ENCODE measurements at regions not wholly inside any gene's neighbourhood (a gene's known extent, or its start where the extent isn't known, plus 50 kb on each side); places are given as distances from the start of the nearest gene placed in this dataset.

DNA sequence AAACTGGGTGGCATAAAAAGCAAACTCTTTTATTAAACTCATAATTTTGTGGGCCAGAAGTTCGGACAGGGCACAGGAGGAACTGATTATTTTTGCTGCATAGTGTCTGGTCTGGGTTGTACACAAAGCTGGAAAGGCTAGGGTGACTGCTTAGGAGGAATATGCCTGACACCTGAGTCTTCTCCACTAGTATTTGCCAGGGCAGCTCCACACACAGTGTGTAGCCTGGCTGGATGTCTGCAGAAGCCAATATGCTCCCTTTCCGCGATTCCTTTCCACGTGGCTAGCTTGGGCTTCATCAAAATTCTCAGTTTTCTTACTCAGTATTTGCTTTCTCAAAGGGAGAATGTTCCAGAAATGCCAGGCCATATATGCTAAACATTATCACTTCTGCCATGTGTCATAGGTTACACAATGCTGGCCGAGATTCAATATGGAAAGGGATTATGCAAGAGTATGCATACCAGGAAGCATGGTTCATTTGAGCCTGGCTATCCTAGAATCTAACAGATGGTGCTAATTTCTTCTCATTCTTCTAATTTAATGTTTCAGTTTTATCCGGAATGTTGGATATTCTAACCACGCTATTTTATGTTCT lies 142.7 kb upstream of the DOK6 start:
- no peaks in the 10 kb centered on the region for H3K4me1 Mint-ChIP-seq (ENCODE audit: low read depth)

GRCh38 chr18:69259282-69259681 lies 141.4 kb upstream of the DOK6 start:
- no peak for DNase-seq
- Mint-ChIP-seq H3K36me3 (ENCODE audit: low read depth) (no peaks in the 10 kb centered on the region), H3K27me3 (no peaks in the 10 kb centered on the region), H3K4me3 (no peak overlapping the region), H3K9me3 (no peaks in the 10 kb centered on the region), H3K27ac (no peak overlapping the region), H3K4me1 (ENCODE audit: low read depth) (no peaks in the 10 kb centered on the region)
- TF ChIP-seq CTCF (IDR thresholded peaks at IDR 0.05), result no peak
- CTCF ChIA-PET, result no interaction called here
- POLR2A ChIA-PET, result no interaction called here
- intact Hi-C loops (cut with micrococcal nuclease), result no loop called here
- ATAC-seq, result no peak

More for the DNA sequence above, 142.7 kb upstream of the DOK6 start:
- DNase-seq, result no peak
- intact Hi-C loops (cut with micrococcal nuclease), result no loop called here
- CTCF ChIA-PET, result no interaction called here
- Mint-ChIP-seq H3K36me3 (ENCODE audit: low read depth) (no peaks in the 10 kb centered on the region), H3K9me3 (no peaks in the 10 kb centered on the region), H3K27ac (no peak overlapping the region), H3K4me3 (no peak overlapping the region), H3K27me3 (no peaks in the 10 kb centered on the region)
- POLR2A ChIA-PET, result no interaction called here
- no peak for TF ChIP-seq CTCF (IDR thresholded peaks at IDR 0.05)
- no peak for ATAC-seq

GRCh38 chr18:69261406-69261805 lies 139.3 kb upstream of the DOK6 start:
- DNase-seq (no peak), ATAC-seq (no peak)
- H3K36me3 Mint-ChIP-seq (ENCODE audit: low read depth), result no peaks in the 10 kb centered on the region
- no peak overlapping the region for H3K27ac Mint-ChIP-seq
- POLR2A ChIA-PET, result no interaction called here
- H3K9me3 Mint-ChIP-seq, result no peaks in the 10 kb centered on the region
- no peaks in the 10 kb centered on the region for H3K27me3 Mint-ChIP-seq
- no peaks in the 10 kb centered on the region for H3K4me1 Mint-ChIP-seq (ENCODE audit: low read depth)
- intact Hi-C loops (cut with micrococcal nuclease), result no loop called here
- no peak for TF ChIP-seq CTCF (IDR thresholded peaks at IDR 0.05)
- H3K4me3 Mint-ChIP-seq, result no peak overlapping the region
- CTCF ChIA-PET, result no interaction called here

- no peaks in the 10 kb centered on the region for H3K36me3 Mint-ChIP-seq (ENCODE audit: low read depth)
- H3K27ac Mint-ChIP-seq, result no peak overlapping the region
- H3K4me1 Mint-ChIP-seq (ENCODE audit: low read depth), result no peaks in the 10 kb centered on the region
- H3K9me3 Mint-ChIP-seq, result peaks cover 3% of the 10 kb centered on the region
- intact Hi-C loops (cut with micrococcal nuclease), result no loop called here
- no peak for TF ChIP-seq CTCF (IDR thresholded peaks at IDR 0.05)
- no peak overlapping the region for H3K4me3 Mint-ChIP-seq
- ATAC-seq (no peak), DNase-seq (no peak)
- POLR2A ChIA-PET, result no interaction called here
- H3K27me3 Mint-ChIP-seq, result no peaks in the 10 kb centered on the region
- CTCF ChIA-PET, result no interaction called here
These were observed 135.0 kb upstream of the DOK6 start for GRCh38 chr18:69265656-69266055.

GRCh38 chr18:69267895-69268294 lies 132.8 kb upstream of the DOK6 start:
- H3K9me3 Mint-ChIP-seq, result peaks cover 3% of the 10 kb centered on the region
- no peak for TF ChIP-seq CTCF (IDR thresholded peaks at IDR 0.05)
- ChIA-PET CTCF (no interaction called here), POLR2A (no interaction called here)
- DNase-seq (no peak), ATAC-seq (no peak)
- no peaks in the 10 kb centered on the region for H3K27me3 Mint-ChIP-seq
- intact Hi-C loops (cut with micrococcal nuclease), result no loop called here
- H3K27ac Mint-ChIP-seq, result no peak overlapping the region
- no peaks in the 10 kb centered on the region for H3K4me1 Mint-ChIP-seq (ENCODE audit: low read depth)
- H3K36me3 Mint-ChIP-seq (ENCODE audit: low read depth), result no peaks in the 10 kb centered on the region
- H3K4me3 Mint-ChIP-seq, result no peak overlapping the region

All from activated CD8-positive, alpha-beta T cell treated with anti-CD3 and anti-CD28 coated beads for 36 hours (primary cell).